NCI-H1436 treated with DMSO at 0.1 percent for 48 hours (cell line): ENCODE measurements at regions not wholly inside any gene's neighbourhood (a gene's known extent, or its start where the extent isn't known, plus 50 kb on each side); places are given as distances from the start of the nearest gene placed in this dataset.
"Not testable (repeated sequence)": the region's sequence is repeated elsewhere in the genome, so short reads cannot be mapped to it uniquely, and the experiment has no call there.

Experiments
- DNase-seq: peaks from one replicate; lab custom pipeline; 2025; lab: John Stamatoyannopoulos, UW

DNA sequence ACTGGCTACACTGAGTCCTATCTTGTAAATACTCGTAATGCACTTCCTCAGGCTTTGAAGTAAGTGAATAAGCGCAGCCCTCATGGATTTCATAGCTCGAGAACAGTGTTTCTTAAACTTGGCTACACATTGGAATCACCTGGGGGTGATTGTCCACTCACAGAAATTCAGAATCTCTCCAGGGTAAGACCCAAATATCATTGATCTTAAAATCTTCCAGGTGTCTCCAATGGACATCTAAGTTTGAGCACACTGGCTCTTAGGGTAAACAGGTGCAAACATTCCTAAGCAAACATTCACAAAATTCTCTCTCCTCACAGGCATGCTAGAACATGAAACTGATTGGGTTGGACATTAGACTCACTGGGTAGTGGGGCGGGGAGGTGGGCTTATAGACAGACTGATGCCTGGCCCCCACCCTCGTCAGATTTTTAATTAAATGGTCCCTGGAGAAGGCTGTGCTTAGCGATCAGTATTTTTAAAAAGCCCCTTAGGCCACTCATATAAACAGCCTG, 279.7 kb upstream of the TBL1XR1 start:
- DNase-seq, result no peak

DNA sequence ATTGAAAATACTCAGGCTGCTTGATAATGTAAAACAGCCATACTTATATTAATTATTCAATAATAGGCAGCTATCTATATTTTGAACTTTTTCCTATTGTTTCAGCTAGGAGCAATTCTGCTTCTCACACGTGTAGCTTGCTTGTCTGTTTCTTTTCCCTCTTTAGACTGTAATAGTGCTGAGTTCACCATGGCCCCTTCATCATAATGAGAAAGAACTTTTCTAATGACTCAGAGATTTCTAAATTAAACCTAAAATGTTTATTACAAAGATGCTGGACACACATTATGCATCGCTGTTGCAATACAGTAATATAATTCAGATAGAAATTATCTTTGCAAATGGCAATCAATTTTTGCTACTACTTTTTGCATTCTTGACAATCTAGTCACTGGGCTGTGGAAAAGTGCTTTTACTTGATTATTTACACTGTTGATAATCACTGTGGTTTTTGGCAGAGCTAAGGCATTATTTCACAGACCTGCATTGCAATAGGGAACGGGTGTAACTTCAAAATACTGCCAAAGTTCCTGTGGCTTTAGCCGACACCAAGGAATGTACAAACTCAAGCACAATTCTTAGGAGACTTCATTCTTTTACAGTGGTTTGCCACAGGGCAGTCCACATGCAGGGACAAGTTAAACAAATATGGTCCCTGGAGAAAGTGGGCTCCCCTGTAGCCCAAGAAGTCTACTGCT, 281.0 kb upstream of the TBL1XR1 start:
- DNase-seq, result no peak

DNA sequence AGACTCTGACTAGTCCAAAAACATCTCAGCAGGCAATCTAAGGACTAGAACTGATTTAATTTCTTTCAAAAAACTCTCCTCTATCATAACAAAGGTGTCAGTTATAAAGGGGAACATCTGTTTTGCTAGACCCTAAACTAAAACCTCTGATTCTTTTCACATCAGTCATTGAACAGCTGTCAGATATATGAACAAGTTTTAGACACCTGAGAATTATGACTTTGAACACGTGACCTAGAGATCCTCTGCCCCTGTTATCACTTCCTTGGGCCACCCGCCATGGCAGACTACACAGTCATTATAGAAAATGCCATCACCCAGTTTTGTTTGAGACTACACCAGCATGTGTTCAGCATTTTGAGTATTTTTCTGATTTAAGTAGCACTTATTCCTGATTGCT, 282.3 kb upstream of the TBL1XR1 start:
- no peak for DNase-seq

DNA sequence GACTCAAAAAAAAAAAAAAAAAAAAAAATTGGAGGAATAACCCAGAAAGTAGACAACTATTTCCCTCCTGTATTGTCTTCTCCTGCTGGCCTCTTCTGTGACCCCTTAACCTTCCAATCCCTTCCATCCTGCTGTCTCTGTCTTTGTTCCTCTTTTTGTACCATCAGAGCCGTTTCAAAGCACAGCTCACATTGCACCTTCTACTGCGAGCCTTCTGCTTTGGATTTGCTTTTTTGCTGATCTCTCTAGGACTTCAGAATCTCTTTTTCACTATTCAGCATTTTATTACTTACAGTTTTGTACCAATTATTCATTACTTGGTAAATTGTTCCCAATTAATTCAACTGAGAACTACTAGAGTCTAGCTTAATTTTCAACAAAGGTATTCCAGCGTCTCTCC, 284.0 kb upstream of the TBL1XR1 start:
- DNase-seq, result no peak

DNA sequence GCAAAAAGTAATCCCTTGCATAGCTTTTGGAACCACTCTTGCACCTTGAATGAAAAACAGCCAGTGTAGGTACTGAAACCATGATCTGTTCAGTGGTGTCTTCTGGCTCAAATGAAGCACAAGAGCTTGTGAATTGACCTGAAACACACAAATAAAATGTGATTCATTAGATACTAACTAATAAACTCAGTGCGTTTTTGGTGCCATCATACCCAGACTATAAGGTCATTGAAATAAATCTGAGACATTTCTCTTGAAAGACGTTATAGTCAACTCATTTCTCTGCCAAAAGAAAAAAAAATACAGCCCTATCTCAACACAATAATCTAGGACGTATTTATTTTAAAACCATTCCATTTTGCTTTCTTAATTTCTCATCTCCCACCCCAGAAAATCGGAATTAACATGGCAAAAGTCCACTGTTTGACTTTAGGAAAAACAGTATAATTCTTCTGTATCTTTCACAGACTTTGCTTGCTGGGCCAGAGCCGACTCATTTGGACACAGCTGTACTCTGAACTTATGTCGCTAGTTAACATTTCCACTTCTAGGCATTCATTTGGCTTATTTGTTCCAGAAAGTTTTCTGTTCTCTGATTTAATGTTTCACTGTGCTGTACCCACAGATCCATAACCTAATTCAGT, 284.9 kb upstream of the TBL1XR1 start:
- no peak for DNase-seq

DNA sequence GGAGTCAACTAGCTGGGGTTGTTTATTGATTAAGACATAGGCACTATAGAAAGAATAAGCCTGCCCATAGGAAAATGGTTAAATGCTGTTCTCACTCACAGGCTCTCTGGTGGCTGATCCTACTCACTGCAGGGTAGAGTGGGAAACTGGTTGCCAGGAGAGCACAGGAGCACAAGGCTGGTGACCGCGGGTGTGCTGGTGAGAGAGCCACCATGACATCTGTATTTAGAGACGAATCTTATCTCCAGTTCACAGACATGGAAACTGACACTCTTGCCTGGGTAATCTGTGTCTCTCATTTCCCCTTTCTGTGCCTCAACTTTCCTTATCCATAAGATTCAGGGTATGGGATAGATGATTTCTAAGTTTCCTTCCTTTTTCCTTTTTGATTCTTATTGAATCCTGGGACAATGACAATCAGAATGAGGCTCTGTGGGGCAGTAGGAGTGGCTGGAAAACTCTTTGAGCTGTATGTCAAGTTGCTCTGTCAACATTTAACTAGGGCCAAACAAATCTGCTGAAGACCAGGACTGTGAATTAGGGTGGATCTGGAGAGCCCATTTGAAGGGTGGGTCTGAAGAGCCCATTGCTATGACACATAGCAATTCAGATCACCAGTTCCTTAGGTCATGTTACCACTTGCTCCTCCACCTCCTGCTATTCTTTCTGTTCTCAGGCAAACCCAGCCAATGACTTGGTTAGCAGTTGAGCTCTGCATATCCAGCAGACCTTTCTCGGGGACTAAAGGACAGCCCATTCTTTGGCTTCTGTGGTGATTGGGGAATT, 286.1 kb upstream of the TBL1XR1 start:
- DNase-seq, result no peak

DNA sequence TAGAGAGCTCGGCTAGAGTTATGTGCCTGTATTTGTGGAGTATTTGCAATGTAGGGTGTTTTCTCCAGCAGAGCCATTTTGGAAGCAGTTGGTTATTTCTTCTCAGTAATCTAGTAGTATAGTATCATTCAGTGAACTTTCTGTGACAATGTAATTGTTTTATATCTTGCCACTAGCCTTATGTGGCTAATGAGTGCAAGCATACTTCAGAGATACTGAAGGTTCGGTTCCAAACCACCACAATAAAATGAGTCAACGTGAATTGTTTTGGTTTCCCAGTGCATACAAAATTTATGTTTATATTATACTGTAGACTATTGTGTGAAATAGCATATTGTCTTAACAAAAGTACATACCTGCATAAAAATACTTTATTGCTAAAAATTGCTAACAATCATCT, 286.9 kb upstream of the TBL1XR1 start:
- DNase-seq, result no peak

DNA sequence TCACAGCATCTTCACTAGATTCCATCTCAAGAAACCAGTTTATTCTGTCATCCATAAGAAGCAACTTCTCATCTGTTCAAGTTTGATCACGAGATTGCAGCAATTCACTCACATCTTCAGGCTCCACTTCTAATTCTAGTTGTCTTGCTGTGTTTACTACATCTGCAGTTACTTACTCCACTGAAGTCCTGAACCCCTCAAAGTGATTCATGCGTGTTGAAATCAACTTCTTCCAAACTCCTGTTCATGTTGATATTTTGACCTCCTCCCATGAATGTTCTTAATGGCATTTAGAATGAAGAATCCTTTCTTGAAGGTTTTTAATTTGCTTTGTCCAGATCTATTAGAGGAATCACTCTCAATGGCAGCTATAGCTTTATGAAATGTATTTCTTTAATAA, 287.6 kb upstream of the TBL1XR1 start:
- DNase-seq, result no peak

DNA sequence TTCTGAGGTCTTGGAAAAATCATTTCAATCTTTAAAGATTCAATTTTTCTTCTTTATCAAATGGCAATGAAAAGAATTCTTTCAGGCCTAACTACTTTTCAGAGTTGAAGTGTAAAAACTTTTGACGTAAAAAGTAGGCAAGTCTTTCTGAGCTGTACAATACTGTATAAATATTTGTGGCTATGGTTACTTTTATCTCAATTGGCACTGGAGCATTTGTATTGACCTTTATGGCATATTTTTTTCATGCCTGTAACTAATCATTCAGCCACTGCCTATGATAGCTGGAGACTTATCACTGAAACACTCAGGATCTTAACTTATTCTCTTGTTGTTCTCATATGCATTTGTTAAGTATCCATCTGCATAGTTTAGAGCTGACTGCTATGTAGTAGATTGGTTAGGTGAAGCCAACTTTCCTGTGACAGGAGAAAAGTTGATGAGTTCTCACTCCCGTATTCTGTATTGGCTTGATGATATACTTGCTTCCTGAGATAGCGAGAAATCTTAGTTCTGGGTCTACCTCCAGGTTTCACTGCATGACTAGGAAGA, 290.4 kb upstream of the TBL1XR1 start:
- no peak for DNase-seq

DNA sequence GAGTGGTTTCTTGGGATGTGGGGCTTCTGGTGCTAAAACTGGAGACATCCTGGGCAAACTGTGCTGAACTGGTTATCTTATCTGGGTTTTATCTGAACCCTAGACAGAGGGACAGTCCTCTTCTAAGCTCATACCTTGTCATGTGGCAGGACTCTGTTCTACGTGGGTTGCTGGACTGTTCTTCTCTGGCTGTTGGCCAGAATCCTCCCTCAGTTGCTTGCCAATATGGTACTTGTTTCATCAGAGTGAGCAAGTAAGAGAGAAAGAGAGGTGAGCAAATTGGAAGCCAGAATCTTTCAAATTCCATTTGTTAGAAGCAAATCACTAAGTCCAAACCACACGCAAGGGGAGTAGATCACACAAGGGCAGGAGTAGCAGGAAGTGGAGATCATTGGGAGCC, 291.5 kb upstream of the TBL1XR1 start:
- no peak for DNase-seq

DNA sequence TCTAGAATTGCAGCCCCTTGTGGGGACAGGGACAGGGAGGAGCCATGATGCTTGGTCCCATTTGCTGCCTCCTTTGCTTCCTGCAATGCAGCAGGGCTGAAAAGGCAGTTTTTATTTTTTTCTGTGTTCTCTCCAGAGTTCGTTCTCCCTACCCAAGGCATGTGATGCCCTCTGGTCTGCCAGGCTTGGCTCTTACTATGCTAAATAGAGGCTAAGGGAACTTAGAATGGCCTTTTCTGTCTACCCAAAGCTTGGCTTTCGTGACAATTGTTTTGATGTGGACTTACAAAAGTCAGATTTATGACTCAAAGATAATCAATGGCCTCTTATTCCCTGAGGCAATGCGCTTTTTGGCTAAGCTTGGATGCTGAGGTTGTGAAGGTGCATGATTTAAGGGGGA, 293.3 kb upstream of the TBL1XR1 start:
- DNase-seq, result no peak

DNA sequence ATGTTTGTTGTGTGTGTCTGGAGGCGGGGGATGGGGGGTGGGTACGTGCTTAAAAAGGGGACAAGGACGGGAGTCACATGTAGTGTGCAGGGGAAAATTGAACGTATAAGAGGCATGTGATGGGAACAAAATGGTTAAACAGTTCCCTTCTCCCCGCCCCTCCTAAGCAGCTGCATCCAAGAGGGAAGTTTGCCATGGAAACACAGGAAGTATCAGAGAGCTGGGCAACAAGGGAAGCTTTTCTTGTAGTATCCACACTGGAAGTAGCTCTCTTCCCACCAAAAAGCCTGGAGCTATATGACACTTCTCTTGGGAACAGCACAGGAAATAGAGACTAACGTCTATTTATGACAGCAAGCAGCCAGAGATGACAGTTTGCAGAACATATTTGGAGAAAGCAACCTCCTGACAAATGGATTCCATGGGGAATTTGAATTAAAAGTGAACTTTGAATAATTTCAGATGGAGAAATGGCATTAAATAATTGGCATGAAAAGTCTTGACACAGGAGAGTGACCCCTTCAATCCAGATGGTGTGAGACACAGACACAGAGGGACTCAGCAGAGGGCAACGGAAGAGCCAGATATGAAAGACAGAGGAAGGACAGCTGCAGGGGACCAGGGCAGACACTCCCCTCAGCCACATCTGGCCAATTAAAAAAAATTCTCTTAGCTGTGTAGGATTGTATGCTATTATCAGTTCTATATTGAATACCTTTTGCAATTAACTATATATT, 294.2 kb upstream of the TBL1XR1 start:
- no peak for DNase-seq

DNA sequence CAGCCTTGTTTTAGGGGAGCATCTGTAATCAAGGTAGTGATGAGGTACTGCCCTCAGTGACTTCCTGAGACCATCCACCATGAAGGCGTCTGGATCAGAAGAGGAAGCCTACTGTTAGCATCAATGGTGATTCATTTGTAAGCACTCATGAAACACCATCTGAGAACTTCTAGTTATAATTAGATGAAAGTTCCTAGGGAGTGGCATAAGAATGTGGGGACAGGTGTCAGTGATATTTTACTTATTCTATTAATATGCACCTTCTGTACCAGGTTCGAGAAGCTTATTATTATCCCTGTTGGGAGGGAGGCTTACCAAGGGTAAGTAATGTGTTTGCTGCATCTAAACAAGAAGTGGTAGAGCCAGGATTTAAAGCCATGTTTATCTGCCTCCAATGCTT, 295.8 kb upstream of the TBL1XR1 start:
- no peak for DNase-seq

DNA sequence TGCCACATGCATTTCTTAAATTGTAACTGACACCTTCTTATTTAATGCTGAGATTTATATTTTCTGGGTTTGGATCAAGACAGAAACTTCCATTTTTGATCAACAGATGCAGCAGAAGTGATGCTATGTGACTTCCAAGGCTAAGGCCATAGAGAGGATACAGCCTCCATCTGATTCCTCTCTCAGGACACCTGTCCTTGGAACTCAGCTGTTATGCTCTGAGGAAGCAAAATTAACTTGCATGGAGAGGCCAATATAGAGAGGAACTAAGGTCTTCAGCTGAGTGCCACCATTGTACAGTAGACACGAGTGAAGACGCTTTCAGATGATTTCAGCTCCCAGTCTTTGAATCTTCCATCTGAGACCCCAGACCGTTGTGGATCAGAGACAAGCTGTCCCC, 296.9 kb upstream of the TBL1XR1 start:
- no peak for DNase-seq

DNA sequence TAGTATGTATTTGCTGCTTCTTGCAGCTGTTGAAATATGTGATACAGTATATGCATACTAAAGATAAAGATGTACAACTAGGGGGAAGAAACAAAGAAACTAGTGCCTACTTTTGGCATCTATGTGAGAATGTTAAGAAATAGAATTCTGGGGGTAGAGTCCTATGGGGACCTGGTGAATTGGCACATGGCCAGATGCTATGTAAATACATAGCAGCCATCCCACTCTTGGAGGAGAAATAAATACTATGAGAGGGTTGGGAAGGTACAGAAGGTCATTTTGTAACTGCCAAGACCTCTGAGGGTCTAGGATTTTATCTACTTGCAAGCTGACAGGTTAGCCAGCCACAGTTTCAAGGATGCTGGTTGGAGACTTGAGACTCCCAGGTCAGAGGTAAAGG, 298.3 kb upstream of the TBL1XR1 start:
- DNase-seq, result no peak

DNA sequence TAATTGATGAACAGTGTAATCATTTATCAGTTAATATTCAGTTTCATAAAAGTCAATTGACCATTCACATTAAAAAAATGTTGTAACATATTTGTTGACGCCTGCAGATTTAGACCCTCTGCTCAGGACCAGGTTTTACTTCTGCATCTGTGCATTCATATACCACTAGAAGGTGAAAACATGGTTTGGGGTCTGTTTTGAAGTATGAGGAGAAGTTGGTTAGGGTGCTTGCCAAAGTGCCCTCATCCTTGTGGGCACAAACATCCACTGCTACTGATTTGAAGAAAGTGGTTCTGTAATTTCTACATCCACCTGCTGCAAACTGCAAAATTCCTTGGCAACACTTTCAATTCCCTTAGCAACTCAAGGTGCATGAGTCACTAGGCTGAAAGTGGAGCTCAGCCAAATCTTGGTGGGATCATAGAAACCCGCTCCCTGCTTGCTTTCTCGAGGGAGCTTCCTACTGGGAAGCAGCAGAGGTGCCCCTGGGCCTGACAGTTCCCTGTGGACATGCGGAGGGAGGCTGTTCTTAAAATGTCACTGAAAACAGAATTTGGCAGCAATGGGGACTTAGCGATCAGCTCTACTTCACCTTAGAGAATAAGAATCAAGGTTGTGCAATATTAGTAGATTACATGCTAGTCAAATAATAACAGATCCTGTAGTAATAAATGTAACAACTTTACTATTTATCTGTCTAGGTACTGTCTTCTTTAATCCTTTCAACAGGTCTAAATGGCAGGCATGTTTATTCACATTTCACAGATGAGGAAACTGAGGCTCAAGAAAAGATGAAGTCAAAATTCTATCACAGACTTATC, 301.0 kb upstream of the TBL1XR1 start:
- DNase-seq, result no peak

DNA sequence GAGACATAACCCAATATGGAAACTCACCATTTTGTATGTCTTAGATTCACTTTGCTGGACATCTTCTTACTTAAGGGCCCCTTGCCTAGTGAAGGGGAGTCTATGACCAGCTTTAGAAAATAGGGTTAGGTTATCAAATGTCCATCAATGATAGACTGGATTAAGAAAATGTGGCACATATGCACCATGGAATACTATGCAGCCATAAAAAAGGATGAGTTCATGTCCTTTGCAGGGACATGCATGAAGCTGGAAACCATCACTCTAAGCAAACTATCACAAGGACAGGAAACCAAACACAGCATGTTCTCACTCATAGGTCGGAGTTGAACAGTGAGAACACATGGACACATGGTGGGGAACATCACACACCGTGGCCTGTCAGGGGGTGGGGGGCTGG, 301.8 kb upstream of the TBL1XR1 start:
- DNase-seq, result not testable (repeated sequence)

DNA sequence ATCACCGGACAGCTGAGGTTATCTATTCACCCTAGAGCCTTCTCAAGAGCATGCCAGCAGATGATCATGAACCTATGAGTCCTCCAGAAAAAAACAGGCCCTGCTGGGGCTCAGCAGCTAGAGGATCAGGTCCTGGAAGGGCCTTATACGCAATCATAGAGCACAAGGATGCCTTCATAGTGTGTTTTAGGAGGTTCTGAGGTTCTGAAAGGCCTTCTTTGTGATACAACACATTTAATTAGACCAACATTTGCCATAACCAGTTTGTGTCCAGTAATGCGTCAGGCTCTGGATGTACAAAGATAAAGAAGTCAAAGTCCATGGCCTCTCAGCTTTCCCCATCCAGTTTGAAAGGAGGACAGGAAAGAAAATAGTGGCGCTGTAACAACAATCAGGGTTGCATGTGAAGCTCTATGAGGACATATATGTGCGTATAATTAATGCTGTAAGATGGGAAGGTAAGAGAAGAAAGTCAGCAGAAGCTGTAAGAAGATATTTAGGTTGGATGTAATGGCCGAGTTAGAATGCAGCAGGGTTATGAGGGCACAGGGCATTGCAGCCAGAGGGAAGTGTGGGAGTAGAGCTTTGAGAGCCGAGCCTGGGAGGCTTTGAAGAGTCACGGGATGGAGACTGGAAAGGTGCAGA, 302.6 kb upstream of the TBL1XR1 start:
- no peak for DNase-seq

DNA sequence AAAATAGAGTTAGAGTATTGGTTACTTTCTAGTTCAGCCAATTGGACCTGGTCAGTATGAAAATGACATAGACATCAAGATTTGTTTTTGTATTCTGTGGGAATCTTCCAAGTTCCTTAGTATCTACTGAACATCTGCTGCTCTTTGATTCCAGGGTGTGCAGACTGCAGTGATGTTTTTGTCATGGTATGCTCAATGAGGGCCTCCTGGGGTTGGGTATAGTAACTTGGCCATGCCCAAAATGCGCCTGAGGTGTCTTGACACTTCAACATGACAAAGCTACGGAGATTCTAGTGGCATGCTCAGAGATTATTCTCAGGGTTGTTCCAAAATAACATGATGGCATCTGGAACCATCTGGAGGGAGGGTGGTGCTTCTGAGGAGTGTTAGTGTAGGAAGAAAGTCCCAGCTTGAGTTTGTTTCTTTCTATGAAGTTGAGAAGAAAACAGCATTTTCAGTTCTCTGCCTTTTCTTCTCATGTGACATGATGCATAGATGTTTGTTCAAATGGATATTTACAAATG, 313.5 kb upstream of the TBL1XR1 start:
- no peak for DNase-seq
